ENCODE measurements at regions not wholly inside any gene's neighbourhood (a gene's known extent, or its start where the extent isn't known, plus 50 kb on each side); places are given as distances from the start of the nearest gene placed in this dataset.

DNA sequence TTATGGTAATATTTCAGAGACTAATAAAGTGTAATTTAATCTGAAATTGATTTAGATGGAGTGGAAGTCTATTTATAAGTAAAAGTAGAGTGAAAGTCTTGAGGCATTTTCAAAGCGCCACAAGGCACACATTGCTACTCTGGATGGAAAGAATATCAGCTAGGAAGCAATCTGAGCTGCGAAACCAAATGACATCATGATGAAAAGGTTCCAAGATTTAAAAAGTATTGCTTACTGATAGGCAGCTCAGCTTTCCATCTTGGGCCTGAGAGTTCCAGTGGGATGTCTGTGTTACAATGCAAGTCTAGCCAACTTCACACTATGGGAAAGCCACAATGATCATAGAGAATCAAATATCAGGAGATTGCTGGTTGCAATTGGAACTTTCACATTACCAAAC, 126.9 kb upstream of the VGLL2 start:
- no peak for DNase-seq (ENCODE audit: low spot score, unreplicated experiment)
- H3K4me1 Mint-ChIP-seq (ENCODE audit: low read depth) = no peaks in the 10 kb centered on the region
- H3K9me3 Mint-ChIP-seq (ENCODE audit: low read depth) = no peaks in the 10 kb centered on the region
- H3K27ac Mint-ChIP-seq = no peak overlapping the region
- H3K36me3 Mint-ChIP-seq (ENCODE audit: insufficient read depth) = no peaks in the 10 kb centered on the region
- H3K27me3 Mint-ChIP-seq = no peaks in the 10 kb centered on the region
- H3K4me3 Mint-ChIP-seq (ENCODE audit: low read depth) = no peak overlapping the region
- TF ChIP-seq, protein P1, sequence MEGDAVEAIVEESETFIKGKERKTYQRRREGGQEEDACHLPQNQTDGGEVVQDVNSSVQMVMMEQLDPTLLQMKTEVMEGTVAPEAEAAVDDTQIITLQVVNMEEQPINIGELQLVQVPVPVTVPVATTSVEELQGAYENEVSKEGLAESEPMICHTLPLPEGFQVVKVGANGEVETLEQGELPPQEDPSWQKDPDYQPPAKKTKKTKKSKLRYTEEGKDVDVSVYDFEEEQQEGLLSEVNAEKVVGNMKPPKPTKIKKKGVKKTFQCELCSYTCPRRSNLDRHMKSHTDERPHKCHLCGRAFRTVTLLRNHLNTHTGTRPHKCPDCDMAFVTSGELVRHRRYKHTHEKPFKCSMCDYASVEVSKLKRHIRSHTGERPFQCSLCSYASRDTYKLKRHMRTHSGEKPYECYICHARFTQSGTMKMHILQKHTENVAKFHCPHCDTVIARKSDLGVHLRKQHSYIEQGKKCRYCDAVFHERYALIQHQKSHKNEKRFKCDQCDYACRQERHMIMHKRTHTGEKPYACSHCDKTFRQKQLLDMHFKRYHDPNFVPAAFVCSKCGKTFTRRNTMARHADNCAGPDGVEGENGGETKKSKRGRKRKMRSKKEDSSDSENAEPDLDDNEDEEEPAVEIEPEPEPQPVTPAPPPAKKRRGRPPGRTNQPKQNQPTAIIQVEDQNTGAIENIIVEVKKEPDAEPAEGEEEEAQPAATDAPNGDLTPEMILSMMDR (IDR thresholded peaks at IDR 0.05; ENCODE audit: unreplicated experiment) = no peak

DNA sequence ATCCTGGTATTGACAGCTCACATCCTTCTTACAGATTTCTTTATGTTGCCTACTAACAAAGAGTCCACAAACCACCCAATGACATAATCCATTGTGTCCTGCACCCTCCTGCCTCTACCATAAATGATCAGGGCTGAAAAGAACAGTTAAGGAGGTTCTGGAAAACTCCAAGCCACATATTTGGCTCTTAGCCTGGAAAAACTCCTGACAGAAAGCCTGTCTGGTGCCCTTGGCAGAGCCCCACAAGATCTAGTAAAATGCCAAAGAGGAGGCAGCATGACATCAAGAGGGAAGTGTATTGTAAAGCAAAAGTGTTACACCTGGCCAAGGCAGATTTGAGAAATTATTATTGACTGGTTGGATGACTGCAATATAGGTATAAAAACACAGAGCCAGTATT, 126.4 kb upstream of the VGLL2 start:
- H3K27me3 Mint-ChIP-seq = no peaks in the 10 kb centered on the region
- H3K36me3 Mint-ChIP-seq (ENCODE audit: insufficient read depth) = no peaks in the 10 kb centered on the region
- H3K4me1 Mint-ChIP-seq (ENCODE audit: low read depth) = no peaks in the 10 kb centered on the region

DNA sequence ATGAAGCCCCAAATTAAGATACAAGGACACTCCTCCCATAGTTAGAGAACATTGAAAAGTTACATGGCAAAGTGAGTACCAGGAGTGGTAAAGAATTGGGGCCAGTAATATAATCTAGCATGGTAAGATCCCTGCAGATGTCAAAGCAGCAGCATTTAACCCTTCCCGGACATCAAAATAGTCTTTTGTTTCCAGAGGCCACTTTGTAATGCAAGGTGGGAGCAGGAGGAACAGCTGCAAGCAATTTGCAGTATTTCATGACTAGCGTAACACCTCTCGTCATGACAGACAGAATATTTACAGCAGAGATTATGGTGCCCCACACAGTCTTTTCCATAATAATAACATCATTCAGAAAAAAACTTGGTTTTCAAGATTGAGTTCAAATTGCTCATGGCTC, 123.2 kb upstream of the VGLL2 start:
- Mint-ChIP-seq H3K9me3 (ENCODE audit: low read depth) (peaks cover 11% of the 10 kb centered on the region), H3K36me3 (ENCODE audit: insufficient read depth) (no peaks in the 10 kb centered on the region), H3K27ac (no peak overlapping the region), H3K4me1 (ENCODE audit: low read depth) (no peaks in the 10 kb centered on the region), H3K4me3 (ENCODE audit: low read depth) (no peak overlapping the region), H3K27me3 (no peaks in the 10 kb centered on the region)
- no peak for DNase-seq (ENCODE audit: low spot score, unreplicated experiment)
- TF ChIP-seq, protein P1 (IDR thresholded peaks at IDR 0.05; ENCODE audit: unreplicated experiment) = no peak

More for the DNA sequence above, 126.4 kb upstream of the VGLL2 start:
- H3K27ac Mint-ChIP-seq = no peak overlapping the region
- H3K4me3 Mint-ChIP-seq (ENCODE audit: low read depth) = no peak overlapping the region
- H3K9me3 Mint-ChIP-seq (ENCODE audit: low read depth) = no peaks in the 10 kb centered on the region
- TF ChIP-seq, protein P1 (IDR thresholded peaks at IDR 0.05; ENCODE audit: unreplicated experiment) = no peak
- no peak for DNase-seq (ENCODE audit: low spot score, unreplicated experiment)

DNA sequence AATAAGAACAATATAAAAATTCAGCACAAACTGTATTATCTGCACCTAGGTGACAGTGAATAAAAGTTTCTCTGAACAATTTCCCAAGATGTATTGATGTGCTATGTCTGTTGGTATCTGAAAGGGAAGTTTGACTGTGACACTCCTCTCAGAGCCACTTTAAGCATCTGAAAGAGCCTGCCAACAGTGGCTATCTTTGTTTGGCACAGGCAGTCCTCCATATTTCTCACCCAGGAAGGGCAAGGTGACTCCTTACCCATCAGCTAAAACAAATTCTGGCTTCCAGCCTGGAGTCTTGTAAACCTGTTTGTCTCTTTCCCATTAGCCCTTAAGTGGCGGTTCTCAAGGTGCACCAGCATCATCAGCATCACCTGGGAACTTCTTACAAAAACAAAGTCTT, 122.4 kb upstream of the VGLL2 start:
- no peak for DNase-seq (ENCODE audit: low spot score, unreplicated experiment)
- TF ChIP-seq, protein P1 (IDR thresholded peaks at IDR 0.05; ENCODE audit: unreplicated experiment) = no peak
- Mint-ChIP-seq H3K9me3 (ENCODE audit: low read depth) (peaks cover 11% of the 10 kb centered on the region), H3K27ac (no peak overlapping the region), H3K36me3 (ENCODE audit: insufficient read depth) (no peaks in the 10 kb centered on the region), H3K4me1 (ENCODE audit: low read depth) (no peaks in the 10 kb centered on the region), H3K27me3 (no peaks in the 10 kb centered on the region), H3K4me3 (ENCODE audit: low read depth) (no peak overlapping the region)

DNA sequence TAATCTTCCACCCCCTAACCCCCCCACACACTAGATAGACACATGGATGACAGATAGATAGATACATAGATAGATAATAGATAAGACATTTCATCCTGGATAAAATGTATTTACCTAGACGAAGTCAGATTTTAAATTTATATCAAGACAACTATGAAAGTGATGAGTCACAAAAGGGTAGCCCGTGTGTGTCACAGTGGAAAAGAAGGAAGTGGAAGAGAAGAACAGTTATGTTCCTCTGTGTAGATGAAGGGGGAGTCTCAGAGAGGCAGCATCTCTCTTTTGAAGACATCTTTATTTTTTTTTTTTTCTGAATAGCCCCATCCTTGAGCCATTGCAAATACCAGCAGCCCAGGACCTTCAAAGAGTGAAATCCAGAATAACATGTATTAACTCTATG, 121.7 kb upstream of the VGLL2 start:
- Mint-ChIP-seq H3K27ac (no peak overlapping the region), H3K4me3 (ENCODE audit: low read depth) (no peak overlapping the region), H3K4me1 (ENCODE audit: low read depth) (no peaks in the 10 kb centered on the region), H3K9me3 (ENCODE audit: low read depth) (peaks cover 13% of the 10 kb centered on the region), H3K27me3 (no peaks in the 10 kb centered on the region), H3K36me3 (ENCODE audit: insufficient read depth) (no peaks in the 10 kb centered on the region)
- DNase-seq (ENCODE audit: low spot score, unreplicated experiment) = no peak
- TF ChIP-seq, protein P1 (IDR thresholded peaks at IDR 0.05; ENCODE audit: unreplicated experiment) = no peak

Data from progenitor cell of endocrine pancreas (in vitro differentiated cells).